ENCODE measurements at regions not wholly inside any gene's neighbourhood (a gene's known extent, or its start where the extent isn't known, plus 50 kb on each side); places are given as distances from the start of the nearest gene placed in this dataset.

DNA sequence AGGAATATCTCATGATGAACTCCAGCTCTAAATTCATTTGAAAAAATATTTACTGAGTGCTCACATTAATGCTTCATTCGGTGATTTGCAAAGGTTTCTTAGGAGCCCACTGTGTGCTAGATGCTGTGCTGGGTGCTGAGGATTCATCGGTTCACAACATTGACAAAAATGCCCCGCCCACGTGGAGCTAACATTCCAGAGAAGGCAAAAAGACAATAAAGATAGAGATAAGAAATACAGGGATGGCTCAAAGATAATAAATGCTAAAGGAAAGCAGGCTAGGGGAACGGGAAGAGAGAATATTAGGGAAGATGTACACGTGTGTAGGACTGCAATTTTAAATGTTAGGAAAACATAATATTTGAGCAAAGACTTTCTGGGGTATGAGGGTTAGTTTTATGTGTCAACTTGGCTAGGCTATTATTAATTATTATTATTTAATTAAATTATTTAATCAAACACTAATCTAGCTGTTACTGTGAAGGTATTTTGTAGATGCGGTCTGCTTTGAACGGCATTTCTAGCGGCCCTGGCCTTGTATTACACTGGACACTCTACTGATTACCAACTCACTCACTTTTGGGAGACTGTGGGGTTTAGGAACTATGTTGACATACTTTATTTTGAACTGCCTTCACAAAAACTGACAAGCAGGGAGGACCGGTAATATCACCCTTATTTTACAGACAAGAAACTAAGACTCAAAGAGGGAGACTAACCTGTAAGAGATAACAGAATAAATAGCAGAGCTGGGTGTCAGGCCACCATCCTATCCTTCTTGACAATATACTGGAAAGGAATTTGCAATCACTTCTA is 61.9 kb upstream of the IRF2 start:
- Histone ChIP-seq H2AFZ (ENCODE audit: low read length) (peak overlapping the region; percentile 49), H4K20me1 (ENCODE audit: insufficient read depth, low read length) (no peaks in the 10 kb centered on the region), H3K4me3 (replicated peaks in 1 of 3; ENCODE audit: insufficient read depth in 1 of 3, low read depth in 2 of 3, low read length in 3 of 3) (peak overlapping the region; percentile 75 to 98 (median 87); a peak in 5 of 6 replicates), H3K4me2 (ENCODE audit: low read depth, low read length) (peak overlapping the region; percentile 93), H3K27me3 (ENCODE audit: control insufficient read depth in 1 of 2, insufficient read depth in 2 of 2, low read length in 2 of 2) (no peaks in the 10 kb centered on the region; a peak in 1 of 5 replicates), H3K4me1 (ENCODE audit: insufficient read depth, low read length) (peaks cover 28% of the 10 kb centered on the region), H3K9me3 (ENCODE audit: low read length) (no peaks in the 10 kb centered on the region), H3K9ac (ENCODE audit: insufficient read depth, low read depth, low read length) (peak overlapping the region; percentile 87), H3K27ac (ENCODE audit: extremely low read length, insufficient read depth, low read length) (peak overlapping the region; percentile 71), H3K79me2 (ENCODE audit: insufficient read depth, low read length) (no peaks in the 10 kb centered on the region), H3K36me3 (replicated peaks in 1 of 2; ENCODE audit: control insufficient read depth in 1 of 2, insufficient read depth in 2 of 2, low read length in 2 of 2) (no peaks in the 10 kb centered on the region)
- TF ChIP-seq ZNF432 (CRISPR knock-in tag; IDR thresholded peaks at IDR 0.05; ENCODE audit: borderline replicate concordance) (no peak), SOX13 (IDR thresholded peaks at IDR 0.05) (no peak), SOX13 (CRISPR knock-in tag; conservative IDR thresholded peaks at IDR 0.05 in 1 of 2, IDR thresholded peaks at IDR 0.05 in 1 of 2) (peak in 1 of 2 experiments; percentile 32; a peak in 1 of 4 replicates)
- intact Hi-C loops (cut with micrococcal nuclease; ENCODE audit: unreplicated experiment) (loop anchor here (2.0 to 5.0 kb wide), 4 partner anchors 61 to 249 kb away; partner anchors contain the start of genes CASP3, IRF2 and PRIMPOL), in situ Hi-C loops (cut with HindIII; ENCODE audit: extremely low pct_ligation_motif_present, low pct_unique_long_range_greater_than_20kb) (loop anchor here (5.0 kb wide), 1 partner anchor 269 kb away; no protein-coding TSS in a partner anchor)
- no TSS peak for BruUV-seq (replicated peaks)
- 36% methylated on average over 10 of the region's 10 CpGs for WGBS (ENCODE audit: low lambda C conversion rate)
- DNase-seq (ENCODE audit: low spot score) (no peak), ATAC-seq (no peak), FAIRE-seq (no peak)
- POLR2A ChIA-PET, result interaction anchor here (1.1 to 1.9 kb wide), 9 partner anchors 12 to 432 kb away, joined by 3 to 15 read pairs (median 4); partner anchors contain the start of gene IRF2
- CTCF ChIA-PET (ENCODE audit: low intra/inter-chr PET ratio, low total read pairs), result no interaction called here

- Histone ChIP-seq H3K4me3 (replicated peaks in 1 of 3; ENCODE audit: insufficient read depth in 1 of 3, low read depth in 2 of 3, low read length in 3 of 3) (no peak overlapping the region), H3K27me3 (ENCODE audit: control insufficient read depth in 1 of 2, insufficient read depth in 2 of 2, low read length in 2 of 2) (no peaks in the 10 kb centered on the region; a peak in 1 of 5 replicates), H3K9ac (ENCODE audit: insufficient read depth, low read depth, low read length) (no peak overlapping the region), H3K27ac (ENCODE audit: extremely low read length, insufficient read depth, low read length) (no peak overlapping the region), H3K79me2 (ENCODE audit: insufficient read depth, low read length) (no peaks in the 10 kb centered on the region), H3K4me2 (ENCODE audit: low read depth, low read length) (no peak overlapping the region), H3K9me3 (ENCODE audit: low read length) (no peaks in the 10 kb centered on the region), H2AFZ (ENCODE audit: low read length) (no peak overlapping the region), H3K36me3 (replicated peaks in 1 of 2; ENCODE audit: control insufficient read depth in 1 of 2, insufficient read depth in 2 of 2, low read length in 2 of 2) (no peaks in the 10 kb centered on the region), H3K4me1 (ENCODE audit: insufficient read depth, low read length) (peaks cover 25% of the 10 kb centered on the region), H4K20me1 (ENCODE audit: insufficient read depth, low read length) (no peaks in the 10 kb centered on the region)
- CTCF ChIA-PET (ENCODE audit: low intra/inter-chr PET ratio, low total read pairs), result no interaction called here
- ATAC-seq (no peak), DNase-seq (ENCODE audit: low spot score) (peak; percentile 43), FAIRE-seq (no peak)
- POLR2A ChIA-PET, result interaction anchor here (0.6 kb wide), 1 partner anchor 561 kb away, joined by 4 read pairs; no protein-coding TSS in a partner anchor
- intact Hi-C loops (cut with micrococcal nuclease; ENCODE audit: unreplicated experiment) (loop anchor here (5.0 kb wide), 1 partner anchor 113 kb away; the partner anchor contains the start of genes CASP3 and PRIMPOL), in situ Hi-C loops (cut with HindIII; ENCODE audit: extremely low pct_ligation_motif_present, low pct_unique_long_range_greater_than_20kb) (loop anchor here (5.0 kb wide), 1 partner anchor 267 kb away; no protein-coding TSS in a partner anchor)
- WGBS (ENCODE audit: low lambda C conversion rate), result 96% methylated on average over 5 of the region's 5 CpGs
- BruUV-seq (replicated peaks), result no TSS peak
- TF ChIP-seq, protein P1, sequence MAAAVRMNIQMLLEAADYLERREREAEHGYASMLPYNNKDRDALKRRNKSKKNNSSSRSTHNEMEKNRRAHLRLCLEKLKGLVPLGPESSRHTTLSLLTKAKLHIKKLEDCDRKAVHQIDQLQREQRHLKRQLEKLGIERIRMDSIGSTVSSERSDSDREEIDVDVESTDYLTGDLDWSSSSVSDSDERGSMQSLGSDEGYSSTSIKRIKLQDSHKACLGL (CRISPR knock-in tag; IDR thresholded peaks at IDR 0.05), result no peak
- peak; percentile 56 for TF ChIP-seq TEAD3 (CRISPR knock-in tag; optimal IDR thresholded peaks at IDR 0.05; ENCODE audit: borderline replicate concordance)
Observed at GRCh38 chr4:184534511-184535391, 60.4 kb upstream of the IRF2 start.

All from HepG2 (cell line).